Endometrial microvascular endothelial cells (primary cell): ENCODE measurements at regions not wholly inside any gene's neighbourhood (a gene's known extent, or its start where the extent isn't known, plus 50 kb on each side); places are given as distances from the start of the nearest gene placed in this dataset.

ENCODE experiments used
- in situ Hi-C: cut with HindIII; loops from 2 replicates; pipeline ENCODE4 v1.10.0; 2017; ENCODE audit warnings: low sequenced_read_pairs, low pct_unique_long_range_greater_than_20kb; ENCODE audit errors: inconsistent ontology term

DNA sequence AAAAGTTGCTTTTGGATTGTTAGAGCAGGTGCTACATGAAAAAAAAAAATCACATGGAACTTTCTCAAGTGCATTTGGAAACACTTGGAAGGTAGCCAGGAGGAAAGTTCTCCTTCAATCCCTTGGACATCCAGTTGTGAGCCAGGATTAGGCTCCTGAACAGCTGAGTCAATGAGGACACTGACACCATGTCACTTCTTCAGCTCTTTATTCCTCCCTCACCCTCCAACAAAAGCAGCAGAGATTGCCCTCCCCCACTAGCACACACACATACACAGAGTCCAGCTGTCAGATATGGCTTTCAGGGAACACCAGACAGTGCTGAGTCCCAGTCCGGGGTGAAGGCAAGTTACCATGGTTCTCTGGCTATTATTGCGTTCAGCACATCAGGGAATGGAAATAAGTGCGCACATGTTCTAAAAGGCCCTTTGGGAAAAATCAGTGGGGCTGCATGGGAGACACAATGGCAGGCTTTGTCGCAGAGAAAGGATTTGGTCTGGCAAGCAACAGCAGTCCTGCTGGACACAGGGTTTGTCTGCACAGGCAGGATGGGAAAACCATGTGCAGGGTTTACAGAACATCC is 124.7 kb upstream of the MARCKS start:
- in situ Hi-C loops, result no loop called here

DNA sequence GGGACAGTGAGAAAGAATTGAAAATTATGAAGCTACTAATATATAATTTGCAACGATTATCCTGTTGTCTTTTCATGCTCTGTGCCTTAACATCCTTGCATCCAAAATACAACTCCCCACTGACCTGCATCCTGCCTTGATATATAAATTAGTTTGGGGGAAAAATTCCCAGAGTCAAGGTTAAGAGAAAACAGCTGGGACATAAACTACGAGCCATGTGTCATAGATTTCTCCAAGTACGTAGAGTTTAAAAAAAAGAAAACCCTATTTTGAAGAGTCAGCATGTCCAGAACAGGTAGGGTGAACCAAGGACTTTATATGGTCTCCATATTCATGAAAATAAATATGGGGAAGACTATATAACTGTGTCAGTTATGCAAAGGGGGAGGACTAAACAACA is 123.8 kb upstream of the MARCKS start:
- in situ Hi-C loops, result no loop called here

DNA sequence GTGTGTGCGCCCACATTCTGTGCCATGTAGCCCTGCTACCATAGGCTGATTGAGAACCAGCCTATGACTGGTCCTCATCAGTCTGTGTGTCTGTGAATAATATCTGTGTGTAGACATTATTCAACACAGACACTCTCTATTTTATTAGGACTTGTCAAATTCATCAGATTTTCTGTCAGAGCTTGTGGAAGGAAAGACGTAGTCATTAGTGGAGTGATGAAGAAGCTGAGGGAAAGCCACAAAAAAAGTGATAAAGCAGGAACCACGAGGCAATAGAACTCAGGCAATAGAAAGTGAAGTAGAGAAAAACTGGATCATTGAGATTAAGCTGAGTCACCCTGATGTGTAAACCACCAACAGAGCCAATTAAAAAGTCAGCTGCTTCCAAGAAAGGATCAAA is 122.2 kb upstream of the MARCKS start:
- in situ Hi-C loops, result no loop called here

DNA sequence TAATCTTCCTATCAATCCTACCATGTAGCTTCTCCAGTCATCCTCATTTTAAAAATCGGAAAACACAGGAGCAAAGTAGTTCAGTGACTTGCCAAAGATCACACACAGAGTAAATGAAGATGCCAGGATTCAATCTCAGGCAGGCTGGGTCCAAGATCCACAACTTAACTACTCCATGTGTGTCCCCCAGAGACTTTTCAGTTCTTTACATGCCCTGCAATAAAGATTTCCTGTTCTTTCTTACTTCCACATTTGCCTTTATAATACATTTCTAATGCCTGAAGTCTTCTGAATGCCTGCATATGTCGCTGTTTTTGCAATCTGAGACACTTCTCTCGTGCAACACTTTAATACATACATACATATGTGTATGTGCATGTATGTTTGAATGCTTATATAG is 121.7 kb upstream of the MARCKS start:
- in situ Hi-C loops, result no loop called here

DNA sequence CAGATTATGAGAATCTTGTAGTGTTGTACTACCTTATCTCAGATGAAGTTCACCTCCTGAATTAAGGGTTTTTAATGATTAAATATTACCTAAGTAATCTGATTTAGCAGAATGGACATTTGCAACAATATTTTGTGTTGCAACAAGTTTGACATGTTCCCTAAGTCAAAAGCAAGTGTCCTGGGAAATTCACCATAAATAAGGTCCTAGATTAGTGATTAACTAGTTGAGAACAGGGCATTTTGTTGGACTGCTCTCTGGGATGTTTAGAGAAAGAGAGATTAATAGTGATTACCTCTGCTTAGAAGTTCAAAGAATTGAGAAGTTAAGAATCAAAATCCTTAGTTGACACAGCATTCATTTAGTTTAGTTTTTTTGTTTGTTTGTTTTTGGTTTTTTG is 120.2 kb upstream of the MARCKS start:
- in situ Hi-C loops, result no loop called here

DNA sequence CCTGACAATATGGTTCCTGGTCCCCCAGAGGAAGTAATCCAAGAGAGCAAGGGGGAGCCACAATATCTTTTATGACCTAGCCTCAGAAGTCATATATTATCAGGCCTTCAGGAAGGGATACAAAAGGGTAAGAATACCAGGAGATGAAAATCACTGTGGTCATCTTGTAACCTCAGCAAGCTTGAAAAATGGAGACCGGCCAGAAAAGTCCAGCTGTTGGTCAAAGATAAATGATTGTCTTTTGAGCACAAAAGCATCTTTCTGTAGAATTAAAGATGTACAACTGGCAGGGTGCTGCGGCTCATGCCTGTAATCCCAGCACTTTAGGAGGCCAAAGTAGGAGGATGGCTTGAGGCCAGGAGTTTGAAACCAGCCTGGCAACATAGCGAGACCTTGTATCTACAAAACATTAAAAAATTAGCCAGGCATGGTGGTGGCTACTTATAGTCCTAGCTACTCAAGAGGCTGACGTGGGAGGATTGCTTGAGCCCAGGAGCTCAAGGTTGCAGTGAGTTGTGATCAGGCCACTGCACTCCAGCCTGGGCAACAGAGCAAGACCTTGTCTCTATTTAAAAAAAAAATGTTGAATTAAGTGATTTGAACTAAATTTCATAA is 118.0 kb upstream of the MARCKS start:
- in situ Hi-C loops, result no loop called here

DNA sequence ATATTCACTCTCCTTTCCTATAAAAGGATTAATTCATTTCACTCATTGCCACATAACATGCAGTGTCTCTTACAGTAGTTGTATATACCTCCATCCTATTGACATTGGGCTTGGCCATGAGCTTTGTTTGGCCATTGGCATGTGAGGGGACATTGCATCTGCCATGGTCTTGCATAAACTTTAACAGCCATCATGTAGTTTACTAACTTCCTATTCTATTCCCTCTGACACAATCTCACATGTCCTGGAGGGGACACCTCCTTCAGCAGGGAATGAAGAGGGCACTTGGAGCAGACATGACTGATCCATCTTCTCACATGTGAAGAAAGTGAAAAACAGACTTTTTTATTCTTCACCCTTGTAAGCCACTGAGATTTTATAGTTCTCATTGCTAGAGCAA is 115.5 kb upstream of the MARCKS start:
- in situ Hi-C loops, result no loop called here

DNA sequence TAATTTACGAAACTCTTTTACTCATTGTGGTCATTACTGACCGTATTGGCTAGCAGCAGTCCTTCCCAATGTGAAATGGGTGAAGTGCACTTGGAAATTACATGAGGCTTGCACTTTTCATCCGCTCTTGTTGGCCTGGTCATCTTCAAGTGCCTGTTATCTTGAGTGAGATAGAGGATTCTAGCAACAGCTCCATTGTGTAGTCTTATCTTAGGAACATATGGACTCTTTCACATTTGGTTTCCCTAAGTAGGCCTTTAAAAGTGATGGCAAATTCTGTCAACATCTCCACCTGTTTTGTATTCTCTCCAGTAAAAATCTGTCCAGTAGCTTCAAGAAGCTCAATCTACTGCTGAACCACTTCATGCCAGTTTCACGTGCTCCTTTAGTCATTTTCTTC is 114.8 kb upstream of the MARCKS start:
- in situ Hi-C loops, result no loop called here

DNA sequence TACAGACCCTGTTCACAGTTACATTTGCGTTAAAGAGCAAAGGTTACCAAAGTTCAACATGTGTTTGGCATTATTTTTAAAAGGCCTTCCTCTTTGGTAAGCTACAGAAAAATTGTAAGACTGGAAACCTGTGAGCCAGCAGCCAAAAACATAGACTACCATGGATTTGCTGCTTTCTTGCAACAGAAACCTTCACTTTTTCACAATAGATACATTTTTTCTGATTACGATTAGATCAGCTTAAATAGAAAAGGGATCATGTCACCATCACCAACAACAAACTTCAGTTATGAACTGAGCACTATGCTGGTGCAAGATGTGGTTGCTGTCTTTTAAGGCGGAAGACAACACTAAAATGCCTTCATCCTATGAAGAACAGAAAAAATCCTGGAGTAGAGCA is 112.3 kb upstream of the MARCKS start:
- in situ Hi-C loops, result no loop called here

DNA sequence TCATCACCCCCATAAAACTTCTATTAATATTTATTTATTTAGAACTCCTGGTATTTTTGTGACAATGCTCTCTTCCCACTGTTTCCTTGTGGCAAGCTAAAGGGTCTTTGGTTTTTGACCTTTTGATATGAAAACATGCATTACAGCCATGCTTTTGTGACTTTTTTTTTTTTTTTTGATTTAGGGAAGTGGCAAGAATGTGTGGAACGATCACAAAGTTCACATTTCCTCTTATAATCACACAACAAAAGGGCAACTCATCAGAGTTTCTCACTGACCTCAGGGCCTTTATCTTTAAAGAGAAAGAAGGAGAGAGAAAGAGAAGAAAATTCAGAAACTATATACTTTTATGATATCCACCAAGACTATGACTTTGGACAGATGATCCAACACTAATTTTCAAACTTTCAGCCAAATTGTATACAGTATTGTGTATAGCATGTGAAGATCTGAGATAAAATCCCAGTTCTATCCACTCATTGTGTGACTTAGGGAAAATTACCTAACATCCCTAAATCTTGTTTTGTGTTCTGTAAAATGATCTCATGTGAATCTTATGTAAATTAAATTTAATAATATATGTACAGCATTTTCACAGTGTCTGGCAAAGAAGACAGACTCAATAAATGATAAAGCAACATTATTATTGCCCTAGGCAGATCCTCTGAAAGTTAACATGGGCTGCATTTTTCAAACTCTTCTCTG is 106.8 kb upstream of the MARCKS start:
- in situ Hi-C loops, result no loop called here

DNA sequence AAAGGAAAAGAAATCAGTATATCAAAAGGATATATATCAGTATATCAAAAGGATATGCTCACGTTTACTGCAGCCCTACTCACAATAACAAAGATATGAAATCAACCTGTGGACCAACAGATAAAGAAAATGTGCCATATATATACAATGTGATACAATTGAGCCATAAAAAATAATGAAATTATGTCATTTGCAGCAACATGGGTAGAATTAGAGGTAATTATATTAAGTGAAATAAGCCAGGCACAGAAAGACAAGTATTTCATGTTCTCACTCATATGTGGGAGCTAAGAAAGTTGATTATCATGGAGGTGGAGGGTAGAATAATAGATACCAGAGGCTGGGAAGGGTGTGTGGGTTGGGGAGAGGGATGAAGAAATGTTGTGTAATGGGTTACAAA is 102.9 kb upstream of the MARCKS start:
- in situ Hi-C loops, result no loop called here

DNA sequence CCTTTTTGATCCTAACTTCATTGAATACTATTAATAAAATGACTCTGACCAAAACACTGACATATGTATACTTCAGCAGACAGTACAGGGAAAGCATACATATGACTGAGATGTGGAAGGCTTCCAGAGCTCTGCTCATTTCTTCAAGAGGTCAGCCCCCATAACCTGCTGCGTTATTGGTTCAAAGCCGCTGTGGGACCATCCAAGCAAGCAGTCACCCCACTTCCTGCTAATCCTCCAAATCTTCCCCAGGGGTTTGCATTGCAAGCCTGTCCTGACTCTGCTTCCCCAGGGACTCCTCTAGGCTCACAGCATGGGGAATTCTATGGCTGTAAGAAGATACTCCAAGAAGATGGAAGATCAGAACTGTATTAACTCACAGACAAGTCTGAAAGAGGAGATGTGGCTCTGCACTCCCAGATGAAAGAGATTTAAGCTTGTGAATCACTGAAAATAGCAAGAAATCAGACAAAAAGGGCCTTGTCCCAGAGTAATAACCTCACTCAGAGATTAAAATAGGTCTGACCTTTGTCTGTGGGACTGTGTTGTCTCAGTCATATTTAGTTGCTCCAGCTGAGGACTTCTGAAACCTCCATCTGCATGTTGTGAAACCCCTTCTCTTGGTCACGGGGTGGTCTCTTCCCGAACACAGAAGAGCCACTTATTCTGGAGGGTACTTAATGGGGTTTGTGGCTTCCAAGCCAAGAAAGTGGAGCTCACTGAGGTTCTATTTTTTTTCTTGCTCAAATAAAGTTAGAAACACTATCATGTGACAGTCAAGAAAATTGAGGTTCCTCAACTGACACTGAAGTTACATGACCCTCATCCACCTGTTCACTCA is 101.5 kb upstream of the MARCKS start:
- in situ Hi-C loops, result no loop called here

DNA sequence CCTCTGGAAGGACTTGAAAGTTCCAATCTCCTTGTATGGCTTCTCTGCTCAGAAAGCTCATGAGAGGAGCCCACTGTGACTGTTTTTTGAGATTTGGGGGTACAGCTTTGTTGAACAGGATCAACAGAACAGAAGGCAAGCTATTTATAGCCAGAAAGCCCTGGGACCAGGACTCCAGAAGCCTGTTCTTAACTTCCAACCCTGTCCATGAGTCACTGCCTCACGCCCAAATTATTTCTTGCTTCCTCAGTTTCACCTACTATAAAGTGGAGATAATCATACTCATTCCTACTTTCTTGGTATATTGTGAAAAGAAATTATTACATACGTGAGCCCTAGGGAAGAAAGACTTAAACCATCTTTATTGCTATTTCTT is 100.9 kb upstream of the MARCKS start:
- in situ Hi-C loops, result no loop called here

DNA sequence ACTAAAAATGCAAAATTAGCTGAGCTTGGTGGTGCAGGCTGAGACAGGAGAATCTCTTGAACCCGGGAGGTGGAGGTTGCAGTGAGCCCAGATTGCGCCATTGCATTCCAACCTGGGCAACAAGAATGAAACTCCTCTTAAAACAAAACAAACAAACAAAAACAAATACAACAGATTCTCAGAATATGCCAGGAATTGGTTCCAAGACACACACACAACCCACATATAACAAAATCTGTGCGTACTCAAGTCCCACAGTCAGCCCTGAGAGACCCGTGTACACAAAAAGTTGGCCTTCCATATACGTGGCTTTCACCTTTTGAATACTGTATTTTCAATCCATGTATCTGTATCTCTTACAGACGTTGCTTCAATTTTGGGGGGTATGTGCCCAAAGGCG is 98.9 kb upstream of the MARCKS start:
- in situ Hi-C loops, result no loop called here

DNA sequence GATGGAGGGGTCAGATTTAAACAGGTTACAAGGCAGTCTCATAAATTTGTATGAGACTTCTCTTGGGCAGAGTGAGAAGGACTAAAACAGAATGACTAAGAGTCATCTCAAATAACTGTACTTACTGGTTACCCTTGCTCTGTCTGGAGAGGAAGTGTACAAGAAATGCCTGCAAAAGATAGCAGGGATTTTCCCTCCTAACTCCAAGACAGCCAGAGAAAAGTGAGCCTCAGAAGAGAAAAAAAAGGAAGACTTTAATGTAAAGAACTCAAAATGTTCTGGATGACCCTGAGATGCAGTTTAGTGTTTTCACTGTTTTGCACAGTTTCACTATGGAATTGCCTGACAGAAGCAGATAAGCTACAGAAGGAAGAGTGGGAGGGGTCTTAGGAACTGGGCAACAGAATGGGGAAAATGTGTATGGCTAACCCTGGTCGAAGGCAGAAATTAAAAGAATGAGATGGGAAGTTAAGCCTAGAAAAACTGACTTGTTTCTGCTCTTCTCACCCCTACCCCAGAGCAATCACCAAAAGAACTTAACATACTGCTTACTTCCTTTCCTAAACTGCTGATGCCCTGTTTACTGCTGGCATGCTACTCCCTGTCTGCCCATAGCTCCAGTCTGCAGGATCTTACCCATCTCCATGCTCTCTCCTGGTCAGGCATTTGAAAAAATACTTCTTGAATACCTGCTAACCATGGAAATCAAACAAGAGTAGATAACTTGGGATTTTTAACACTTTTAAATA is 98.1 kb upstream of the MARCKS start:
- in situ Hi-C loops, result no loop called here

DNA sequence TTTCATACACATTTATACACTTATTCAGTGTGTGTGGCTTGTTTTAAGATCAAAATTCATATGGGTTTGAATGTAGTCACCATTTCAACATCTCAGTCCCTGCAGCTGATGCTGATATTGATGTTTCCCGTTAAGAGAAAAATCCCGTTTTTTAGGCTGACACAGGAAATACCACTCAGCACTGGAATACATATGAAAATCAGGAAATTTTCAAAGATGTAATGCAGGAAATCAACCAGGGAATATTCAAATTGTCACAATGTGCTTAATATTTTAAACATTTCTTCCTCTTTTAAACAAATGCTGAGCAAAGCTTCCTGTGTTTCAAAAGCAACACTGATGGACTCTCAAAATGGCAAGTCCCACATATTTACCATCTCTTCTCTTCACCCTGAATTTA is 94.5 kb upstream of the MARCKS start:
- in situ Hi-C loops, result no loop called here

DNA sequence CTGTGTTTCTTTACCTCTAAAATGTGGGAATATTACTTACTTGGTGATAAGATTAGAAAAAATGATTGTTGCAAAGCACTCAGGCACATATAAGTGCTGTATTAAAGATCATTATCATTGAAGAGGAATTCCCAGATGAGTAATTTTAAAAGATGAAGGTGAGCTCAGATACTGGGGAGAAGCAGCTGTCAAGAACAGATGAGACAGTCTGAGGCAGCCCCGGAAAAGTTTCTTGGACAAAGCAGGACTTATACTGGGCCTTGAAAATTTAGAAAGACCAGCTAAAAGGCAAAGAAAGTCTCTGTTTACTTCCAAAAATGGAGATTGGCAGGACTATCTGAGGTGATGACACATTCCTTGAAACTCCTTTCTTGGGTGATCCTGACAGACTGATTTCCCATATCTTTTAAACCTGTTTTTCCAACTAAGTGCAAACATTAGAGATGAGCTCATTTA is 93.8 kb upstream of the MARCKS start:
- in situ Hi-C loops, result no loop called here

DNA sequence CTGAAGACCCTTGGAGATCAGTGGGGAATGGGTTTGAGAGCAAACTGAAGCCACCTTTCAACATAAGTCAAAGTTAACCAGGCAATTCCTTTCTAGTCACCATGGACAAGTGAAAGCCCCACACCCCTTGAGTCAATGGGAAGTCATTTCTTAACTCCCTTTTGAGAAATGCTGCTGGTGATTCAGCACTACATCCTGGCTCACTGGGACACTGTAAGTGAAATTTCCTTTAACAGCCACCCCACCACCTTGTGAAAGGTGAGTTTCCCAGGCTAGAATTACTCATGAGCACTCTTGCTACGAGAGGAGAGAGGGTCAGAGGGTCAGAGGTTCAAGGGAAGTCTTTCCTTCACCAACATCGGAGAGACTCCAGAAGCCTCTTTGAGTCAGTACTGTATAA is 93.3 kb upstream of the MARCKS start:
- in situ Hi-C loops, result no loop called here

DNA sequence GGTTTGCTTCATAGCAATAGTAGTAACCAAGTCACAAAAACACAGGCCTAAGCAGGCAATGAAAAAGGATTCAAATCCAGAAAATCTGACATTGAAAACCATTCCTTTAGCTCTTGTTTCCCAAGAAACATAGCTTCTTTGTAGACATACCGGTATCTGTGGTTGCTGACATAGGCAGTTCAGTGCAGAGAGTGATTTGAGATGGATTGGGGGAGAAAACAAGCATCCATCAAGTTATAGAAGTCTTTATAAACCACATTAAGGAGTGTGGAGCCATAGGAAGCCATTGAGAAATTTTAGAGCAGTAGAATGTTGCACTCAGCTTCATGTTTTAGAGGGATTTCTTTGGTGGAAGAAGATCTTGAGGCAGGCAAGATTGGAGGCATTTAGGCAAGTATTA is 91.2 kb upstream of the MARCKS start:
- in situ Hi-C loops, result no loop called here
